Activated T-helper 2 cell treated with anti-CD3 and anti-CD28 coated beads, Interferon-gamma antibody, Interleukin-2, Interleukin-4, amounts not matched to agents 10 μg/mL and 5 μg/mL and 100 μg/mL, durations not matched to agents 14 hours and 24 hours and 36 hours (primary cell): ENCODE measurements at regions not wholly inside any gene's neighbourhood (a gene's known extent, or its start where the extent isn't known, plus 50 kb on each side); places are given as distances from the start of the nearest gene placed in this dataset.
"Not testable (repeated sequence)": the region's sequence is repeated elsewhere in the genome, so short reads cannot be mapped to it uniquely, and the experiment has no call there.

Experiments used
- DNase-seq: peaks from one replicate; pipeline ENCODE4 v3.0.0; 2021; ENCODE audit warnings: low spot score
- H3K27ac Mint-ChIP-seq: one replicate; pipeline ENCODE4 v1.8.0; 2021; ENCODE audit warnings: mixed read lengths
- H3K27me3 Mint-ChIP-seq: one replicate; pipeline ENCODE4 v1.8.0; 2021; ENCODE audit warnings: low read depth, mixed read lengths
- H3K36me3 Mint-ChIP-seq: one replicate; pipeline ENCODE4 v1.8.0; 2021; ENCODE audit warnings: low read depth, mixed read lengths
- H3K4me1 Mint-ChIP-seq: one replicate; pipeline ENCODE4 v1.8.0; 2021; ENCODE audit warnings: low read depth, mixed read lengths
- H3K4me3 Mint-ChIP-seq: one replicate; pipeline ENCODE4 v1.8.0; 2021; ENCODE audit warnings: low read depth, mild to moderate bottlenecking, moderate library complexity, mixed read lengths
- H3K9me3 Mint-ChIP-seq: one replicate; pipeline ENCODE4 v1.8.0; 2021; ENCODE audit warnings: mixed read lengths
- intact Hi-C: fragments of 100-400 bp; cut with micrococcal nuclease; formaldehyde crosslinking; loops from one replicate; pipeline ENCODE4 v1.15.1; 2023

- Mint-ChIP-seq H3K27ac (no peak overlapping the region), H3K4me3 (no peak overlapping the region), H3K27me3 (no peaks in the 10 kb centered on the region), H3K9me3 (peaks cover 10% of the 10 kb centered on the region), H3K36me3 (no peaks in the 10 kb centered on the region), H3K4me1 (no peaks in the 10 kb centered on the region)
- intact Hi-C loops: no loop called here
- no peak for DNase-seq
These were observed 1619.0 kb downstream of the STIM2 start for GRCh38 chr4:28479666-28480065.

GRCh38 chr4:28481565-28481964, 1620.9 kb downstream of the STIM2 start:
- DNase-seq: no peak
- H3K4me3 Mint-ChIP-seq: no peak overlapping the region
- peaks cover 10% of the 10 kb centered on the region for H3K9me3 Mint-ChIP-seq
- H3K27ac Mint-ChIP-seq: no peak overlapping the region
- H3K4me1 Mint-ChIP-seq: no peaks in the 10 kb centered on the region
- no peaks in the 10 kb centered on the region for H3K36me3 Mint-ChIP-seq
- no peaks in the 10 kb centered on the region for H3K27me3 Mint-ChIP-seq
- intact Hi-C loops: no loop called here

- intact Hi-C loops: no loop called here
- Mint-ChIP-seq H3K36me3 (no peaks in the 10 kb centered on the region), H3K4me1 (no peaks in the 10 kb centered on the region), H3K4me3 (no peak overlapping the region), H3K27me3 (no peaks in the 10 kb centered on the region), H3K27ac (no peak overlapping the region), H3K9me3 (peaks cover 16% of the 10 kb centered on the region)
- DNase-seq: no peak
These were observed 1622.1 kb downstream of the STIM2 start for GRCh38 chr4:28482580-28483270.

GRCh38 chr4:28488021-28488420, 1627.4 kb downstream of the STIM2 start:
- Mint-ChIP-seq H3K4me1 (no peaks in the 10 kb centered on the region), H3K9me3 (peaks cover 17% of the 10 kb centered on the region), H3K36me3 (no peaks in the 10 kb centered on the region), H3K4me3 (no peak overlapping the region), H3K27me3 (no peaks in the 10 kb centered on the region), H3K27ac (no peak overlapping the region)
- DNase-seq: no peak
- intact Hi-C loops: no loop called here

GRCh38 chr4:28490669-28491068, 1630.0 kb downstream of the STIM2 start:
- Mint-ChIP-seq H3K9me3 (peaks cover 26% of the 10 kb centered on the region), H3K27ac (no peak overlapping the region), H3K4me3 (no peak overlapping the region), H3K4me1 (no peaks in the 10 kb centered on the region), H3K27me3 (no peaks in the 10 kb centered on the region), H3K36me3 (no peaks in the 10 kb centered on the region)
- intact Hi-C loops: no loop called here
- no peak for DNase-seq

GRCh38 chr4:28505064-28505463, 1644.4 kb downstream of the STIM2 start:
- intact Hi-C loops: no loop called here
- Mint-ChIP-seq H3K4me3 (no peak overlapping the region), H3K27me3 (no peaks in the 10 kb centered on the region), H3K36me3 (no peaks in the 10 kb centered on the region), H3K4me1 (no peaks in the 10 kb centered on the region), H3K9me3 (peaks cover 21% of the 10 kb centered on the region), H3K27ac (no peak overlapping the region)
- no peak for DNase-seq

GRCh38 chr4:28508636-28509035, 1648.0 kb downstream of the STIM2 start:
- H3K9me3 Mint-ChIP-seq: peaks cover 30% of the 10 kb centered on the region
- no peak overlapping the region for H3K4me3 Mint-ChIP-seq
- DNase-seq: no peak
- H3K36me3 Mint-ChIP-seq: no peaks in the 10 kb centered on the region
- intact Hi-C loops: no loop called here
- H3K27me3 Mint-ChIP-seq: no peaks in the 10 kb centered on the region
- no peak overlapping the region for H3K27ac Mint-ChIP-seq
- H3K4me1 Mint-ChIP-seq: no peaks in the 10 kb centered on the region

- H3K9me3 Mint-ChIP-seq: peaks cover 37% of the 10 kb centered on the region
- H3K4me1 Mint-ChIP-seq, H3K4me3 Mint-ChIP-seq, intact Hi-C loops, H3K36me3 Mint-ChIP-seq, DNase-seq, H3K27ac Mint-ChIP-seq, H3K27me3 Mint-ChIP-seq: not testable (repeated sequence)
These were observed 1654.1 kb downstream of the STIM2 start for GRCh38 chr4:28514766-28515165.

- no peaks in the 10 kb centered on the region for H3K4me1 Mint-ChIP-seq
- no peak for DNase-seq
- H3K4me3 Mint-ChIP-seq: no peak overlapping the region
- H3K27me3 Mint-ChIP-seq: no peaks in the 10 kb centered on the region
- H3K9me3 Mint-ChIP-seq: peaks cover 26% of the 10 kb centered on the region
- intact Hi-C loops: no loop called here
- no peaks in the 10 kb centered on the region for H3K36me3 Mint-ChIP-seq
- no peak overlapping the region for H3K27ac Mint-ChIP-seq
These were observed 1658.0 kb downstream of the STIM2 start for GRCh38 chr4:28518561-28519165.

GRCh38 chr4:28523681-28524190, 1663.1 kb downstream of the STIM2 start:
- no peaks in the 10 kb centered on the region for H3K36me3 Mint-ChIP-seq
- H3K27me3 Mint-ChIP-seq: no peaks in the 10 kb centered on the region
- intact Hi-C loops: no loop called here
- H3K4me1 Mint-ChIP-seq: no peaks in the 10 kb centered on the region
- no peak overlapping the region for H3K4me3 Mint-ChIP-seq
- no peak overlapping the region for H3K27ac Mint-ChIP-seq
- peaks cover 24% of the 10 kb centered on the region for H3K9me3 Mint-ChIP-seq
- no peak for DNase-seq

GRCh38 chr4:28536124-28536523, 1675.5 kb downstream of the STIM2 start:
- Mint-ChIP-seq H3K4me1 (no peaks in the 10 kb centered on the region), H3K36me3 (no peaks in the 10 kb centered on the region), H3K27me3 (no peaks in the 10 kb centered on the region), H3K9me3 (peaks cover 19% of the 10 kb centered on the region), H3K27ac (no peak overlapping the region), H3K4me3 (no peak overlapping the region)
- intact Hi-C loops: no loop called here
- no peak for DNase-seq

GRCh38 chr4:28545986-28546385, 1685.3 kb downstream of the STIM2 start:
- Mint-ChIP-seq H3K9me3 (peaks cover 21% of the 10 kb centered on the region), H3K27ac (no peak overlapping the region), H3K4me1 (no peaks in the 10 kb centered on the region), H3K27me3 (no peaks in the 10 kb centered on the region), H3K36me3 (no peaks in the 10 kb centered on the region), H3K4me3 (no peak overlapping the region)
- no peak for DNase-seq
- intact Hi-C loops: no loop called here

GRCh38 chr4:28548136-28548535, 1687.5 kb downstream of the STIM2 start:
- H3K4me1 Mint-ChIP-seq: no peaks in the 10 kb centered on the region
- H3K4me3 Mint-ChIP-seq: no peak overlapping the region
- no peak for DNase-seq
- H3K27me3 Mint-ChIP-seq: no peaks in the 10 kb centered on the region
- H3K36me3 Mint-ChIP-seq: no peaks in the 10 kb centered on the region
- peaks cover 14% of the 10 kb centered on the region for H3K9me3 Mint-ChIP-seq
- intact Hi-C loops: no loop called here
- no peak overlapping the region for H3K27ac Mint-ChIP-seq
